CD4-positive, alpha-beta T cell (primary cell): ENCODE measurements at regions not wholly inside any gene's neighbourhood (a gene's known extent, or its start where the extent isn't known, plus 50 kb on each side); places are given as distances from the start of the nearest gene placed in this dataset.

Source experiments
- ATAC-seq: fragments of 200-7000 bp; cut with Tn5 transposase; one replicate; pipeline ENCODE4 v1.10.0; 2022; ENCODE audit warnings: mild to moderate bottlenecking; ENCODE audit not compliant: poor library complexity
- CTCF ChIA-PET: fragments of 350-600 bp; sonication (Branson Sonifier 250); formaldehyde crosslinking; loops from one replicate; lab custom pipeline; 2021; ENCODE audit warnings: antibody characterized with exemption, inconsistent platforms; lab: Charles Lee
- POLR2A ChIA-PET: fragments of 350-600 bp; sonication (Branson Sonifier 250); formaldehyde crosslinking; loops from one replicate; lab custom pipeline; 2021; ENCODE audit warnings: antibody characterized with exemption, inconsistent platforms; lab: Charles Lee
- DNase-seq, 14 experiments: peaks; one replicate each; pipeline ENCODE4 v3.0.0-alpha.2; 2013 to 2020; ENCODE audit warnings: mixed read lengths in 2 of 14
- H3K27ac ChIP-seq, 2 donors: one replicate each; pipeline versions ENCODE4 v1.5.1 to v1.7.0; 2013; ENCODE audit warnings: low read length in 2 of 2, low read depth in 1 of 2, mild to moderate bottlenecking in 1 of 2
- H3K27me3 ChIP-seq, 2 experiments: 1 replicate in 1 of 2; 2 replicates in 1 of 2; pipeline versions ENCODE4 v1.6.1 to v1.7.0; 2013; ENCODE audit warnings: low read length in 2 of 2, control low read depth in 1 of 2, mild to moderate bottlenecking in 1 of 2, moderate library complexity in 1 of 2; ENCODE audit not compliant: insufficient read depth in 2 of 2, control insufficient read depth in 1 of 2
- H3K36me3 ChIP-seq: one replicate; pipeline ENCODE4 v1.6.1; 2013; ENCODE audit warnings: low read length, control low read depth; ENCODE audit not compliant: insufficient read depth
- H3K4me1 ChIP-seq: one replicate; pipeline ENCODE4 v1.6.1; 2013; ENCODE audit warnings: low read length, control low read depth; ENCODE audit not compliant: insufficient read depth
- H3K4me3 ChIP-seq: one replicate; pipeline ENCODE4 v1.5.1; 2013; ENCODE audit warnings: mild to moderate bottlenecking, low read length, moderate library complexity
- H3K9me3 ChIP-seq, 2 experiments: 1 replicate in 1 of 2; 2 replicates in 1 of 2; pipeline versions ENCODE4 v1.6.1 to v1.7.0; 2013; ENCODE audit warnings: low read length in 2 of 2, mild to moderate bottlenecking in 2 of 2, control low read depth in 1 of 2, moderate library complexity in 1 of 2; ENCODE audit not compliant: control insufficient read depth in 1 of 2, insufficient read depth in 1 of 2
- H3K27ac Mint-ChIP-seq: one replicate; pipeline ENCODE4 v1.8.0; 2020; ENCODE audit warnings: mixed read lengths
- H3K27me3 Mint-ChIP-seq: one replicate; pipeline ENCODE4 v1.8.0; 2021; ENCODE audit warnings: mixed read lengths
- H3K36me3 Mint-ChIP-seq: one replicate; pipeline ENCODE4 v1.8.0; 2021; ENCODE audit warnings: low read depth, mixed read lengths
- H3K4me1 Mint-ChIP-seq: one replicate; pipeline ENCODE4 v1.8.0; 2021; ENCODE audit warnings: low read depth, mixed read lengths
- H3K4me3 Mint-ChIP-seq: one replicate; pipeline ENCODE4 v1.8.0; 2020; ENCODE audit warnings: mild to moderate bottlenecking, mixed read lengths
- H3K9me3 Mint-ChIP-seq: one replicate; pipeline ENCODE4 v1.8.0; 2020; ENCODE audit warnings: mixed read lengths
- intact Hi-C, 2 experiments: fragments of 100-400 bp; cut with DNase I in 1 of 2; cut with micrococcal nuclease in 1 of 2; formaldehyde crosslinking; loops; one replicate each; pipeline versions ENCODE4 v1.15.1 to v1.9.0; 2023 to 2025; cut with DNase I, micrococcal nuclease
- TF ChIP-seq, protein P1 (sequence below): fragments of 200-600 bp; IDR thresholded peaks from one replicate; pipeline ENCODE4 v1.8.0; 2022; ENCODE audit warnings: antibody characterized with exemption, mild to moderate bottlenecking

DNA sequence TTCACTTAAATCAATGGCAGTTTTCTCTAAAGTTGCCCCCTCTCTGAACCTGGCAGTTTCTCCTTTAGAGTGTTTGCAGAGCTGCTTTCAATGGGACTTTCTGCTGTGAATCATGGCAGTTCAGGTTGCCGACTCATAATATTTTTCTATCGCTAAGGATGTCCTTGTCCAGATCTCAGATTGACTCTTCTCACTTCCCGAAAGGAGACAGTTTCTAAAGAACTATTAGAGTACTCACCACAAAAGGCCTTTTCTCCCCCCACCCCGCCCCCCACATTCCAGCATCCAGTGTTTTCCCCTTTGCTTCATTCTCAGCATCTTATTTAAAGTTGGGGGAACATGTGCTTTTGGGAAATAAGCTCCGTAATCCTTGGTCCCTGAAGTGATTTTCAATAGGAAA, 443.5 kb upstream of the KLF4 start:
- Histone ChIP-seq H3K27ac (no peak overlapping the region), H3K9me3 (peaks cover 0 to 7% of the 10 kb centered on the region in 2 experiments), H3K27me3 (no peaks in the 10 kb centered on the region), H3K36me3 (no peaks in the 10 kb centered on the region), H3K4me3 (no peak overlapping the region), H3K4me1 (no peaks in the 10 kb centered on the region)
- ATAC-seq, result no peak
- TF ChIP-seq, protein P1, sequence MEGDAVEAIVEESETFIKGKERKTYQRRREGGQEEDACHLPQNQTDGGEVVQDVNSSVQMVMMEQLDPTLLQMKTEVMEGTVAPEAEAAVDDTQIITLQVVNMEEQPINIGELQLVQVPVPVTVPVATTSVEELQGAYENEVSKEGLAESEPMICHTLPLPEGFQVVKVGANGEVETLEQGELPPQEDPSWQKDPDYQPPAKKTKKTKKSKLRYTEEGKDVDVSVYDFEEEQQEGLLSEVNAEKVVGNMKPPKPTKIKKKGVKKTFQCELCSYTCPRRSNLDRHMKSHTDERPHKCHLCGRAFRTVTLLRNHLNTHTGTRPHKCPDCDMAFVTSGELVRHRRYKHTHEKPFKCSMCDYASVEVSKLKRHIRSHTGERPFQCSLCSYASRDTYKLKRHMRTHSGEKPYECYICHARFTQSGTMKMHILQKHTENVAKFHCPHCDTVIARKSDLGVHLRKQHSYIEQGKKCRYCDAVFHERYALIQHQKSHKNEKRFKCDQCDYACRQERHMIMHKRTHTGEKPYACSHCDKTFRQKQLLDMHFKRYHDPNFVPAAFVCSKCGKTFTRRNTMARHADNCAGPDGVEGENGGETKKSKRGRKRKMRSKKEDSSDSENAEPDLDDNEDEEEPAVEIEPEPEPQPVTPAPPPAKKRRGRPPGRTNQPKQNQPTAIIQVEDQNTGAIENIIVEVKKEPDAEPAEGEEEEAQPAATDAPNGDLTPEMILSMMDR, result no peak
- intact Hi-C loops, result no loop called here
- Mint-ChIP-seq H3K27me3 (no peaks in the 10 kb centered on the region), H3K9me3 (no peaks in the 10 kb centered on the region), H3K4me1 (no peaks in the 10 kb centered on the region), H3K27ac (no peak overlapping the region), H3K4me3 (no peak overlapping the region), H3K36me3 (no peaks in the 10 kb centered on the region)
- POLR2A ChIA-PET, result no interaction called here
- CTCF ChIA-PET, result no interaction called here
- peak in 2 of 14 experiments; percentile 27 to 40 for DNase-seq

GRCh38 chr9:107932601-107933000, 443.0 kb upstream of the KLF4 start:
- Mint-ChIP-seq H3K4me1 (no peaks in the 10 kb centered on the region), H3K27me3 (no peaks in the 10 kb centered on the region), H3K27ac (no peak overlapping the region), H3K36me3 (no peaks in the 10 kb centered on the region), H3K4me3 (no peak overlapping the region), H3K9me3 (no peaks in the 10 kb centered on the region)
- Histone ChIP-seq H3K27ac (no peak overlapping the region), H3K36me3 (no peaks in the 10 kb centered on the region), H3K9me3 (peaks cover 0 to 7% of the 10 kb centered on the region in 2 experiments), H3K4me1 (no peaks in the 10 kb centered on the region), H3K4me3 (no peak overlapping the region), H3K27me3 (no peaks in the 10 kb centered on the region)
- ChIA-PET POLR2A (no interaction called here), CTCF (no interaction called here)
- intact Hi-C loops, result no loop called here
- ATAC-seq (no peak), DNase-seq (no peak)
- TF ChIP-seq, protein P1, result no peak

DNA sequence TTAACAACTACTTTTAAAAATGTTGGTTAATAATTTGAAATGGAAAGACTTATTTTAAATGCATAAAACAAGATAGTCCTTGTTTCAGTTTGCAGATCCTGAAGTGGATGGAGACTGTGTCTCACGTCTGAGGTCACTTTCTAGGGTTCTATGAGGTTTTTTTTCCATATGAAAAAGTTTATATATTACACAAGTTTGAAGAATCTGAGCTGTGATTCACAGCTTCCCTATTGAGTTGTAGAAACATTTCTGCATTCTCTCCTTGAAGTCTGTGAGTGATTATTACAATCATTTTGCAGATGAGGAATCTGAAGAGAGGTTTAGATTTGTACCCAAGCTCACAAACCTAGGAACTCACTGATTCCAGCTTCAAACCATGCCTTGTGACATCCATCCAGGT, 442.5 kb upstream of the KLF4 start:
- no peaks in the 10 kb centered on the region for H3K36me3 Mint-ChIP-seq
- Histone ChIP-seq H3K9me3 (peaks cover 0 to 7% of the 10 kb centered on the region in 2 experiments), H3K36me3 (no peaks in the 10 kb centered on the region), H3K27me3 (no peaks in the 10 kb centered on the region), H3K27ac (no peak overlapping the region), H3K4me1 (no peaks in the 10 kb centered on the region), H3K4me3 (no peak overlapping the region)
- no peak for ATAC-seq
- TF ChIP-seq, protein P1, result no peak
- H3K27me3 Mint-ChIP-seq, result no peaks in the 10 kb centered on the region
- CTCF ChIA-PET, result no interaction called here
- no peaks in the 10 kb centered on the region for H3K4me1 Mint-ChIP-seq
- DNase-seq, result peak in 2 of 14 experiments; percentile 18 to 20
- H3K4me3 Mint-ChIP-seq, result no peak overlapping the region
- no peak overlapping the region for H3K27ac Mint-ChIP-seq
- intact Hi-C loops, result no loop called here
- no peaks in the 10 kb centered on the region for H3K9me3 Mint-ChIP-seq
- POLR2A ChIA-PET, result no interaction called here
